ENCODE measurements at regions not wholly inside any gene's neighbourhood (a gene's known extent, or its start where the extent isn't known, plus 50 kb on each side); places are given as distances from the start of the nearest gene placed in this dataset.

GRCh38 chr4:108334031-108334430, 165.3 kb upstream of the LEF1 start:
- Histone ChIP-seq H3K27ac (ENCODE audit: low read depth, low read length, severe bottlenecking) (no peak overlapping the region), H3K9me3 (ENCODE audit: control insufficient read depth, low read length) (no peaks in the 10 kb centered on the region), H3K4me1 (ENCODE audit: control insufficient read depth, insufficient read depth, low read length, poor library complexity, severe bottlenecking) (peaks cover 33% of the 10 kb centered on the region), H3K36me3 (ENCODE audit: control insufficient read depth, insufficient read depth, low read length) (no peaks in the 10 kb centered on the region), H3K4me3 (ENCODE audit: extremely low read depth, insufficient read depth, low read length, poor library complexity, severe bottlenecking) (no peak overlapping the region)
- 100% methylated on average over 1 of the region's 6 CpGs; no CpG with 5 or more reads in 1 of the 2 experiments for WGBS, 2 experiments (ENCODE audit: insufficient coverage in 2 of 2)

- H3K4me1 ChIP-seq (ENCODE audit: control insufficient read depth, insufficient read depth, low read length, poor library complexity, severe bottlenecking) = peaks cover 27% of the 10 kb centered on the region
- 80% methylated on average over 2 of the region's 7 CpGs; no CpG with 5 or more reads in 1 of the 2 experiments for WGBS, 2 experiments (ENCODE audit: insufficient coverage in 2 of 2)
- no peaks in the 10 kb centered on the region for H3K36me3 ChIP-seq (ENCODE audit: control insufficient read depth, insufficient read depth, low read length)
- H3K4me3 ChIP-seq (ENCODE audit: extremely low read depth, insufficient read depth, low read length, poor library complexity, severe bottlenecking) = no peak overlapping the region
- no peak overlapping the region for H3K27ac ChIP-seq (ENCODE audit: low read depth, low read length, severe bottlenecking)
- no peaks in the 10 kb centered on the region for H3K9me3 ChIP-seq (ENCODE audit: control insufficient read depth, low read length)
Measured at GRCh38 chr4:108333353-108333942, 164.7 kb upstream of the LEF1 start.

GRCh38 chr4:108331905-108332632, 163.3 kb upstream of the LEF1 start:
- H3K27ac ChIP-seq (ENCODE audit: low read depth, low read length, severe bottlenecking) = no peak overlapping the region
- 70 to 100% methylated on average over 1 to 2 of the region's 5 CpGs for WGBS, 2 experiments (ENCODE audit: insufficient coverage in 2 of 2)
- H3K4me1 ChIP-seq (ENCODE audit: control insufficient read depth, insufficient read depth, low read length, poor library complexity, severe bottlenecking) = peaks cover 16% of the 10 kb centered on the region
- H3K36me3 ChIP-seq (ENCODE audit: control insufficient read depth, insufficient read depth, low read length) = no peaks in the 10 kb centered on the region
- H3K4me3 ChIP-seq (ENCODE audit: extremely low read depth, insufficient read depth, low read length, poor library complexity, severe bottlenecking) = no peak overlapping the region
- H3K9me3 ChIP-seq (ENCODE audit: control insufficient read depth, low read length) = no peaks in the 10 kb centered on the region

- Histone ChIP-seq H3K9me3 (ENCODE audit: control insufficient read depth, low read length) (no peaks in the 10 kb centered on the region), H3K36me3 (ENCODE audit: control insufficient read depth, insufficient read depth, low read length) (no peaks in the 10 kb centered on the region), H3K4me3 (ENCODE audit: extremely low read depth, insufficient read depth, low read length, poor library complexity, severe bottlenecking) (no peak overlapping the region), H3K27ac (ENCODE audit: low read depth, low read length, severe bottlenecking) (no peak overlapping the region), H3K4me1 (ENCODE audit: control insufficient read depth, insufficient read depth, low read length, poor library complexity, severe bottlenecking) (no peaks in the 10 kb centered on the region)
- 91 to 97% methylated on average over 2 of the region's 2 CpGs for WGBS, 2 experiments (ENCODE audit: insufficient coverage in 2 of 2)
Measured at GRCh38 chr4:108328383-108328732, 159.6 kb upstream of the LEF1 start.

GRCh38 chr4:108327642-108328382, 159.1 kb upstream of the LEF1 start:
- H3K4me3 ChIP-seq (ENCODE audit: extremely low read depth, insufficient read depth, low read length, poor library complexity, severe bottlenecking) = no peak overlapping the region
- no peaks in the 10 kb centered on the region for H3K9me3 ChIP-seq (ENCODE audit: control insufficient read depth, low read length)
- no peaks in the 10 kb centered on the region for H3K36me3 ChIP-seq (ENCODE audit: control insufficient read depth, insufficient read depth, low read length)
- no peak overlapping the region for H3K27ac ChIP-seq (ENCODE audit: low read depth, low read length, severe bottlenecking)
- no peaks in the 10 kb centered on the region for H3K4me1 ChIP-seq (ENCODE audit: control insufficient read depth, insufficient read depth, low read length, poor library complexity, severe bottlenecking)
- 71 to 93% methylated on average over 1 to 3 of the region's 7 CpGs for WGBS, 2 experiments (ENCODE audit: insufficient coverage in 2 of 2)

GRCh38 chr4:108325561-108325960, 156.8 kb upstream of the LEF1 start:
- no peak overlapping the region for H3K27ac ChIP-seq (ENCODE audit: low read depth, low read length, severe bottlenecking)
- H3K4me3 ChIP-seq (ENCODE audit: extremely low read depth, insufficient read depth, low read length, poor library complexity, severe bottlenecking) = no peak overlapping the region
- 75% methylated on average over 1 of the region's 1 CpG; no CpG with 5 or more reads in 1 of the 2 experiments for WGBS, 2 experiments (ENCODE audit: insufficient coverage in 2 of 2)
- no peaks in the 10 kb centered on the region for H3K36me3 ChIP-seq (ENCODE audit: control insufficient read depth, insufficient read depth, low read length)
- H3K4me1 ChIP-seq (ENCODE audit: control insufficient read depth, insufficient read depth, low read length, poor library complexity, severe bottlenecking) = no peaks in the 10 kb centered on the region
- H3K9me3 ChIP-seq (ENCODE audit: control insufficient read depth, low read length) = peaks cover 6% of the 10 kb centered on the region

- Histone ChIP-seq H3K36me3 (ENCODE audit: control insufficient read depth, insufficient read depth, low read length) (no peaks in the 10 kb centered on the region), H3K27ac (ENCODE audit: low read depth, low read length, severe bottlenecking) (no peak overlapping the region), H3K9me3 (ENCODE audit: control insufficient read depth, low read length) (peaks cover 6% of the 10 kb centered on the region), H3K4me3 (ENCODE audit: extremely low read depth, insufficient read depth, low read length, poor library complexity, severe bottlenecking) (no peak overlapping the region), H3K4me1 (ENCODE audit: control insufficient read depth, insufficient read depth, low read length, poor library complexity, severe bottlenecking) (no peaks in the 10 kb centered on the region)
- WGBS, 2 experiments (ENCODE audit: insufficient coverage in 2 of 2) = 83% methylated on average over 1 of the region's 1 CpG; no CpG with 5 or more reads in 1 of the 2 experiments
Measured at GRCh38 chr4:108324450-108324849, 155.7 kb upstream of the LEF1 start.

- H3K27ac ChIP-seq (ENCODE audit: low read depth, low read length, severe bottlenecking) = no peak overlapping the region
- no peaks in the 10 kb centered on the region for H3K4me1 ChIP-seq (ENCODE audit: control insufficient read depth, insufficient read depth, low read length, poor library complexity, severe bottlenecking)
- 92 to 93% methylated on average over 2 of the region's 4 CpGs for WGBS, 2 experiments (ENCODE audit: insufficient coverage in 2 of 2)
- H3K36me3 ChIP-seq (ENCODE audit: control insufficient read depth, insufficient read depth, low read length) = no peaks in the 10 kb centered on the region
- no peak overlapping the region for H3K4me3 ChIP-seq (ENCODE audit: extremely low read depth, insufficient read depth, low read length, poor library complexity, severe bottlenecking)
- H3K9me3 ChIP-seq (ENCODE audit: control insufficient read depth, low read length) = peaks cover 6% of the 10 kb centered on the region
Measured at GRCh38 chr4:108322497-108322896, 153.8 kb upstream of the LEF1 start.

- no peaks in the 10 kb centered on the region for H3K36me3 ChIP-seq (ENCODE audit: control insufficient read depth, insufficient read depth, low read length)
- no peak overlapping the region for H3K27ac ChIP-seq (ENCODE audit: low read depth, low read length, severe bottlenecking)
- no CpG with 5 or more reads among the region's 1 CpG for WGBS, 2 experiments (ENCODE audit: insufficient coverage in 2 of 2)
- H3K9me3 ChIP-seq (ENCODE audit: control insufficient read depth, low read length) = peaks cover 6% of the 10 kb centered on the region
- H3K4me1 ChIP-seq (ENCODE audit: control insufficient read depth, insufficient read depth, low read length, poor library complexity, severe bottlenecking) = no peaks in the 10 kb centered on the region
- no peak overlapping the region for H3K4me3 ChIP-seq (ENCODE audit: extremely low read depth, insufficient read depth, low read length, poor library complexity, severe bottlenecking)
Measured at GRCh38 chr4:108320061-108320460, 151.3 kb upstream of the LEF1 start.

- WGBS, 2 experiments (ENCODE audit: insufficient coverage in 2 of 2) = no CpG with 5 or more reads among the region's 1 CpG
- Histone ChIP-seq H3K27ac (ENCODE audit: low read depth, low read length, severe bottlenecking) (no peak overlapping the region), H3K36me3 (ENCODE audit: control insufficient read depth, insufficient read depth, low read length) (no peaks in the 10 kb centered on the region), H3K4me3 (ENCODE audit: extremely low read depth, insufficient read depth, low read length, poor library complexity, severe bottlenecking) (no peak overlapping the region), H3K4me1 (ENCODE audit: control insufficient read depth, insufficient read depth, low read length, poor library complexity, severe bottlenecking) (peaks cover 17% of the 10 kb centered on the region), H3K9me3 (ENCODE audit: control insufficient read depth, low read length) (peaks cover 3% of the 10 kb centered on the region)
Measured at GRCh38 chr4:108317377-108317776, 148.6 kb upstream of the LEF1 start.

Measured in mesodermal cell (in vitro differentiated cells).